ENCODE measurements at regions not wholly inside any gene's neighbourhood (a gene's known extent, or its start where the extent isn't known, plus 50 kb on each side); places are given as distances from the start of the nearest gene placed in this dataset.

- Mint-ChIP-seq H3K36me3 (ENCODE audit: low read depth) (peaks cover 13% of the 10 kb centered on the region), H3K27ac (no peak overlapping the region), H3K9me3 (peaks cover 54% of the 10 kb centered on the region), H3K27me3 (ENCODE audit: low read depth, poor library complexity) (peaks cover 4% of the 10 kb centered on the region), H3K4me3 (no peak overlapping the region), H3K4me1 (no peaks in the 10 kb centered on the region)
- no peak for DNase-seq
- TF ChIP-seq CTCF (IDR thresholded peaks at IDR 0.05), result no peak
Observed at GRCh38 chr1:193988885-193989284, 802.5 kb upstream of the B3GALT2 start.

- Mint-ChIP-seq H3K27me3 (ENCODE audit: low read depth, poor library complexity) (no peaks in the 10 kb centered on the region), H3K4me1 (peaks cover 19% of the 10 kb centered on the region), H3K27ac (peak overlapping the region; percentile 60), H3K36me3 (ENCODE audit: low read depth) (no peaks in the 10 kb centered on the region), H3K9me3 (no peaks in the 10 kb centered on the region), H3K4me3 (no peak overlapping the region)
- no peak for TF ChIP-seq CTCF (IDR thresholded peaks at IDR 0.05)
- no peak for DNase-seq
Observed at GRCh38 chr1:193979219-193979618, 792.8 kb upstream of the B3GALT2 start.

GRCh38 chr1:193974286-193974798 lies 787.9 kb upstream of the B3GALT2 start:
- Mint-ChIP-seq H3K27me3 (ENCODE audit: low read depth, poor library complexity) (no peaks in the 10 kb centered on the region), H3K36me3 (ENCODE audit: low read depth) (no peaks in the 10 kb centered on the region), H3K27ac (no peak overlapping the region), H3K4me3 (no peak overlapping the region), H3K4me1 (peaks cover 14% of the 10 kb centered on the region), H3K9me3 (no peaks in the 10 kb centered on the region)
- no peak for TF ChIP-seq CTCF (IDR thresholded peaks at IDR 0.05)
- no peak for DNase-seq

GRCh38 chr1:193973428-193973827 lies 787.0 kb upstream of the B3GALT2 start:
- H3K27ac Mint-ChIP-seq, result no peak overlapping the region
- H3K4me3 Mint-ChIP-seq, result no peak overlapping the region
- no peak for TF ChIP-seq CTCF (IDR thresholded peaks at IDR 0.05)
- no peaks in the 10 kb centered on the region for H3K9me3 Mint-ChIP-seq
- no peaks in the 10 kb centered on the region for H3K27me3 Mint-ChIP-seq (ENCODE audit: low read depth, poor library complexity)
- peaks cover 5% of the 10 kb centered on the region for H3K4me1 Mint-ChIP-seq
- no peak for DNase-seq
- H3K36me3 Mint-ChIP-seq (ENCODE audit: low read depth), result no peaks in the 10 kb centered on the region

GRCh38 chr1:193971595-193971994 lies 785.2 kb upstream of the B3GALT2 start:
- DNase-seq, result no peak
- H3K36me3 Mint-ChIP-seq (ENCODE audit: low read depth), result no peaks in the 10 kb centered on the region
- H3K4me3 Mint-ChIP-seq, result no peak overlapping the region
- H3K27me3 Mint-ChIP-seq (ENCODE audit: low read depth, poor library complexity), result no peaks in the 10 kb centered on the region
- H3K9me3 Mint-ChIP-seq, result no peaks in the 10 kb centered on the region
- TF ChIP-seq CTCF (IDR thresholded peaks at IDR 0.05), result no peak
- no peak overlapping the region for H3K27ac Mint-ChIP-seq
- H3K4me1 Mint-ChIP-seq, result no peaks in the 10 kb centered on the region

- DNase-seq, result no peak
- no peaks in the 10 kb centered on the region for H3K4me1 Mint-ChIP-seq
- H3K27me3 Mint-ChIP-seq (ENCODE audit: low read depth, poor library complexity), result peaks cover 4% of the 10 kb centered on the region
- no peak for TF ChIP-seq CTCF (IDR thresholded peaks at IDR 0.05)
- peaks cover 5% of the 10 kb centered on the region for H3K9me3 Mint-ChIP-seq
- H3K27ac Mint-ChIP-seq, result no peak overlapping the region
- no peaks in the 10 kb centered on the region for H3K36me3 Mint-ChIP-seq (ENCODE audit: low read depth)
- no peak overlapping the region for H3K4me3 Mint-ChIP-seq
Observed at GRCh38 chr1:193960499-193960898, 774.1 kb upstream of the B3GALT2 start.
